22Rv1 (cell line): ENCODE measurements at regions not wholly inside any gene's neighbourhood (a gene's known extent, or its start where the extent isn't known, plus 50 kb on each side); places are given as distances from the start of the nearest gene placed in this dataset.

Source experiments
- ZFX ChIP-seq: fragments of 450-650 bp; IDR thresholded peaks from 2 replicates; pipeline ENCODE4 v1.6.1; 2017; ENCODE audit warnings: antibody characterized with exemption, borderline replicate concordance
- TF ChIP-seq, protein P1 (sequence below): fragments of 450-650 bp; IDR thresholded peaks from 2 replicates; pipeline ENCODE4 v1.5.1; 2017; ENCODE audit warnings: mild to moderate bottlenecking

DNA sequence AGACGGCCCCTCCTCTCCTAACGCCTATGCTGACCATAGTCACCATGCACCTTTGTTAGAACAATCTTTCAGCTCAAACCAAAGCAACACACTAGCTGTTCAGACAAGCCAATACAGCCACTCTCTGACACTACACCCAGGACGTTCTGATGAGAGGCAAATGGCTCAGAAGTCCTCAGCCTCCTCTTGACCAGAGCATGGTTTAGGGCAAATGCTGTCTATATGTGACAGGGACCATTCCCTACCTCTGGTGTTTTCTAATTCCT, 264.8 kb upstream of the HES1 start:
- TF ChIP-seq ZFX: no peak
- TF ChIP-seq, protein P1, sequence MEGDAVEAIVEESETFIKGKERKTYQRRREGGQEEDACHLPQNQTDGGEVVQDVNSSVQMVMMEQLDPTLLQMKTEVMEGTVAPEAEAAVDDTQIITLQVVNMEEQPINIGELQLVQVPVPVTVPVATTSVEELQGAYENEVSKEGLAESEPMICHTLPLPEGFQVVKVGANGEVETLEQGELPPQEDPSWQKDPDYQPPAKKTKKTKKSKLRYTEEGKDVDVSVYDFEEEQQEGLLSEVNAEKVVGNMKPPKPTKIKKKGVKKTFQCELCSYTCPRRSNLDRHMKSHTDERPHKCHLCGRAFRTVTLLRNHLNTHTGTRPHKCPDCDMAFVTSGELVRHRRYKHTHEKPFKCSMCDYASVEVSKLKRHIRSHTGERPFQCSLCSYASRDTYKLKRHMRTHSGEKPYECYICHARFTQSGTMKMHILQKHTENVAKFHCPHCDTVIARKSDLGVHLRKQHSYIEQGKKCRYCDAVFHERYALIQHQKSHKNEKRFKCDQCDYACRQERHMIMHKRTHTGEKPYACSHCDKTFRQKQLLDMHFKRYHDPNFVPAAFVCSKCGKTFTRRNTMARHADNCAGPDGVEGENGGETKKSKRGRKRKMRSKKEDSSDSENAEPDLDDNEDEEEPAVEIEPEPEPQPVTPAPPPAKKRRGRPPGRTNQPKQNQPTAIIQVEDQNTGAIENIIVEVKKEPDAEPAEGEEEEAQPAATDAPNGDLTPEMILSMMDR: no peak
